IPS-18c (cell line): ENCODE measurements at regions not wholly inside any gene's neighbourhood (a gene's known extent, or its start where the extent isn't known, plus 50 kb on each side); places are given as distances from the start of the nearest gene placed in this dataset.

Experiments
- H3K4me3 ChIP-seq: 2 replicates; pipeline ENCODE4 v1.7.0; 2013; ENCODE audit warnings: low read depth, mild to moderate bottlenecking, low read length, moderate library complexity; ENCODE audit not compliant: insufficient read depth
- H3K9me3 ChIP-seq: one replicate; pipeline ENCODE4 v1.6.1; 2013; ENCODE audit warnings: mild to moderate bottlenecking, low read length, moderate library complexity; ENCODE audit not compliant: control insufficient read depth, insufficient read depth

DNA sequence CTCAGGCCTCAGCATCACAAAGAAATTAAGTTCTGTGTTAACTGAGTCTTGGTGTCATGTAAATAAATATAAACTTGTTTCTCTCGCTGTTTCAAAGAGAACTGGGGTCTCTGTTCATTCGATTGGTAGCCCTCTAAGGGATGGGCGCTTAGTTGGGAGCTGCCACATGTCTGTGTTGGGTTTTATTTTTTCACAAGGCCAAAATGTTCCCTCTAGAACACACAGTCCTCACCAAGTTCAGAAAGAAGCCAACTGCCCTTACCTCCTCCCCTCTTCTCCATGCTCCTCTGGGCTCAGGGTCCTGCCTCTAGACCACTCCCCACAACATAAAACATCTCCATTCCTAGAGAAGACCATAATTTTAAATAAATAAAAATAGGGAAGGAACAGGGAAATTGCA, 490.9 kb downstream of the TNS1 start:
- Histone ChIP-seq H3K9me3 (no peaks in the 10 kb centered on the region), H3K4me3 (no peak overlapping the region)

DNA sequence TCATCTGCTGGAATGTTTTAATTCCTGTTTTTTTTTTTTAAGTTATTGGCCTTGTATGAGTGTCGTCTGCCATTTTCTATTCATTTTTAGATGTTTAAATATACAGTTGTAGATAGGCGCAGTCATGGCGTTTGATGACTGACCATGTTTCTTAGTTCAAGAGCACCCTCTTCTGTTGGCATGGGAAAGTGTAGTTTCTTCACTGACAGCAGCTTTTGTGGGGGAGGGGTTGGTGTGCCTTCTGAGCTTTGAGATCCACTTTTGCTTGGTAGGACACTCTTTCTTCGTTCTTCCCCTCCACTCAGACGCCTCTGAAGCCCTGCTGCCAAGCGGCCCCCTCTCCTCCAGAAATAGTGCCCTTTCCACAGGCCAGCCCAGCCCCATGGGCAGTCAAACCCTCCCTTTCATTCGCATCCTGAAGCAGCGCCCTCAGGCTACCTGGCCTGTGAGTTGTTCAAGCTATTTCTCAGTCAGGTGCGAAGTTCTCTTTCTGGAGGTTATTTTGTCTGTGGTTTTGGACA, 492.0 kb downstream of the TNS1 start:
- Histone ChIP-seq H3K9me3 (no peaks in the 10 kb centered on the region), H3K4me3 (no peak overlapping the region)

DNA sequence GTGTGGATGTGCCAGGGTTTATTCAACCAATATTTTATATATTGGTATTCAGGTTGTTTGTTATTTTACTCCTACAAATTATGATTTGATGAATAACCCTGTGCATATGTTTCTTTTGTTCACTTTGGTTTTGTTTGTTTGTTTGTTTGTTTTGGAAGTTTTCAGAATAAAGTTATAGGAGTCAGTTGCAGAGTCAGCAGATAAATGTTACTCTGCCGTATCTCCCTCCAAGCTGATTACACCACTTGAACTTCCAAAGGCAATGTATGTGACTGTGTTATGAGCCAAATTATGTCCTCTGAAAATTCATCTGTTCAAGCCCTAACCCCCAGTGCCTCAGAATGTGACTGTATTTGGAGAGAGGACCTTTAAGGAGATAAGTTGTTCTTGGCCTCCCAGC, 497.5 kb downstream of the TNS1 start:
- Histone ChIP-seq H3K4me3 (no peak overlapping the region), H3K9me3 (no peaks in the 10 kb centered on the region)

- no peaks in the 10 kb centered on the region for H3K9me3 ChIP-seq
- H3K4me3 ChIP-seq, result no peak overlapping the region
Measured at GRCh38 chr2:217501887-217502286, 500.9 kb downstream of the TNS1 start.

DNA sequence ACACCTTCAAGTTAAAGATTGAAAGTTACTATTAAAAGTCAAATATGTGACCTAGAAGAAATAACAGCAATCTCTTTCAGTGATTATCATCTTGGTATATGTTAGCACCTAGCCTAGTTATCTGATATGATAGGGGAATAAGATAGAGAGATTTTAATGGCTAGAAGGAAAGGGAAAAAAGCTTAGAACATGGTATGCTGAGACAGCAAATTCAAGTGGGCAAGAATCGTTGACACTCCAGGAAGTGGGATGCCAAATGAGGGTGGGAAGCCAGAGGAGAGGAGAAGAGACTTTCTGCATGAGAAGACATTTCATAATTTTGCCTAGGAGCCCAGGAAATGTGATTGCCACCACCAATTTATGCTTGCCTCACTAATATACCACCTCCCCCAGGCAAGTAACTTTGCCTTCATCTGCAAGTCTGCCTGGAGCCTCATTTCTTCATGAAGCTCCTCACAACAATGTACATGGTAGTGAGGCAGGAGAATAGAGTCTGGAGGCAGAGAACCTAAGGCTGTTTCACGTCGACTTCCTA, 504.9 kb downstream of the TNS1 start:
- H3K9me3 ChIP-seq, result no peaks in the 10 kb centered on the region
- no peak overlapping the region for H3K4me3 ChIP-seq

DNA sequence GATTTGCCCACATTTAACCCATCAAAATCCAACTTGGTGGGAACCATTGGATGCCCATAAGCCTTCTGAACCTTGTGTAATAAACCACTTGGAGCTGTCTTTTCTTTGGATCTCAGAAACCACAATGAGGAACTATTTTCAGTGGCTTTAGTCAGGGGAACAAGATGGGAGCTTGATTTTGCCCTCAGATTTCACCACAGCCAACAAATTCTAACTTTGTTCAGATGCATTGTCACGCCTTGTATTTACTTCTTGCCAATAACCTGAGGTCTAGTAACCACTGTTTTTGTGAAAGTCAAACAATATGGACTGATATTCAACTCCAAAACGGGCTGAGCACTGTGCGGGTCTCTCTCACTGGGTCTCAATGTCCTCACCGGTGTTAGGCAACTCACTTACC, 508.2 kb downstream of the TNS1 start:
- Histone ChIP-seq H3K4me3 (no peak overlapping the region), H3K9me3 (no peaks in the 10 kb centered on the region)

DNA sequence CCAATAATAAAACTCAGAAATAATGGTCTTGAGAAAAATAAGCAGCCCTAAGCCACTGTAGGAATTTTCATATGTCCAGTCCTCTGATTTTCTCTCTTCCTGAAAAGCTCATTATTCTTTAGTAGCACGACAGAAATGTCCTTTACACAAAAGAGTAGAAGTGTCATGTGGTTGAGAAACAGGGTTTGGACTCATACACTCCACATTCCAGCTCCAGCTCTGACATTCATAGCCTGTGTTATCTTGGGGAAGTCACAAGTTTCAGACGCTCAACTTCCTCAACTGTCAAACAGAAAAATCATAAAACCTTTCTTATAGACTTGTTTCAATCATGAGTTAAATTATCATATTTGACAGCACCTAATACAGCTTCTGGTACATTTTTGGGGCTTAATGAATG, 511.5 kb downstream of the TNS1 start:
- Histone ChIP-seq H3K4me3 (no peak overlapping the region), H3K9me3 (no peaks in the 10 kb centered on the region)

DNA sequence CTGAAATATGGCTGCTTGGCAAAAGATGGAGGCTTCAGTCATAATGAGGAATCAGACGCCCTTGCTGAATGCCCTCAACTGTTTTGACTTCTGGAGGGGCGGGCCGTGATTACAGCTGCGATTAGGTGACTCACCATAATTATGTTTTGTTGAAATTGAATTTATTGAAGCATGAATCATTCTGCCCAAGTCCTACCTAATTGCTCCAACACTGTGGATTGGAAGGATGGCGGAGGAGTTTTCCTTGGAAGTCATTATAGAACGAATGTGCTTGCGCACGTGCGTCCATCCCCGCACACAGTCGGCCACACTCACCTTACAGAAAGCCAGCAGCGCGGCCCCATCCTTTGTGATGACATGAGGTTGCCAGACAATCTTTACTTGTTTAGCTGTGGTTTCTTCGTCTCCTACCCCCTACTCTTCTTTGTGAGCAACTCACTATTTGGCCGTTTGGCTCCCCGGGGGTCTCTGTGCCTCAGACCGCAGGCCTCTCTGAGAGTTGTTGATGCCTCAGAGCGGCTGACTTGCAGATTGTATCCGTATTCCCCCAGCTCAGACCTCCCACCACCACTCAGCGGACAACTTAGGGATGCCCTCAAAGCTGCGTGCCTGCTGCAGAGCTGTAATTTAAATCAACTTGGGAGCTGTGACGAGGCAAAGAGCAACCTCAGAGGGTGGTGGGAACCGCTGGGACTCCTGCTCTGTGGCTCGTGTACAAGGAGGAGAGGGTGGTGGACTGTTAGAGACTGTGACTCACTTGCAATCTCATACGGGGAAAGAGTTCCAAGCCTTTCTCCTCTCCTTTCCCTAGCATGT, 513.4 kb downstream of the TNS1 start:
- Histone ChIP-seq H3K9me3 (no peaks in the 10 kb centered on the region), H3K4me3 (no peak overlapping the region)

GRCh38 chr2:217484046-217484445, 518.7 kb downstream of the TNS1 start:
- Histone ChIP-seq H3K9me3 (no peaks in the 10 kb centered on the region), H3K4me3 (no peak overlapping the region)

- Histone ChIP-seq H3K4me3 (no peak overlapping the region), H3K9me3 (peaks cover 2% of the 10 kb centered on the region)
Measured at GRCh38 chr2:217482056-217482710, 520.6 kb downstream of the TNS1 start.

DNA sequence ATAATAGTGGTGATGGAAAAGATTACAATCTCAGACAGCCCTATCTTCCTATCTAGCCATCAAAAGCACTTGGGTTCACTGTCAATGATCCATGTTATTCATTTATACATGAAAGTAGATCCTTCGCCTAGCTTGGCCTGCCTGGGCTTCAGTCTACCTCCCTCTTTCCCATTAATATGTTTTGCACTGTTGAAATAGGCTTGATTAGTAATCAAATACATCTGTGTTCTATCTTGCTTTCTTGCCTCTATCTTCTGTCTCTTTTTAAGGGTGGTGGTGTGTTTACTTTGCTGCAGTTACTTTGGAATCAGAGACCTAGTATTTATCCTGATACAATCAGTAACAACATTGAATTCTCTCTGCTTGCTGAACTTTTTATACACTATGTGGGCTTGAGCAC, 521.2 kb downstream of the TNS1 start:
- Histone ChIP-seq H3K9me3 (peaks cover 2% of the 10 kb centered on the region), H3K4me3 (no peak overlapping the region)

GRCh38 chr2:217479566-217479965, 523.2 kb downstream of the TNS1 start:
- Histone ChIP-seq H3K9me3 (peaks cover 2% of the 10 kb centered on the region), H3K4me3 (no peak overlapping the region)

GRCh38 chr2:217478831-217479455, 523.9 kb downstream of the TNS1 start:
- no peak overlapping the region for H3K4me3 ChIP-seq
- H3K9me3 ChIP-seq, result peaks cover 2% of the 10 kb centered on the region

DNA sequence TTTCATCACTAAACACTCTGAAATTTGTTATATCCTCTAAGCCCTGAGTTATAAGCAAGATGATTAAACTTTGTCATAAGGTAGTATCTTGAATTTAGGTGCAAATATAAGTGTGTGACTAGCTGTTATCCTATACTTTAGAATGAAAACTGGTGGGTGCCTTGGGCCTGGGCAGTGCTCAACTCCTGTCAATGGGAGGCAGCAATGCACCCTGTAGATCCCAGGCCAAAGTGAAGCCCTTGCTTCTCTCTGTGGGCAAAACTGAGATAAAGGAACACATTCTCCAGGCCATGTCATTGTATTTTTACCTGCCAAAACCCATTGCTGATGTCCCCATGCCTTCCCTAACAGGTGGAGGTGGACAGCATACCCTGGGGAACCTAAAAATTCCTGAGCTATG, 525.2 kb downstream of the TNS1 start:
- Histone ChIP-seq H3K9me3 (peaks cover 2% of the 10 kb centered on the region), H3K4me3 (no peak overlapping the region)

GRCh38 chr2:217475791-217476190, 527.0 kb downstream of the TNS1 start:
- Histone ChIP-seq H3K9me3 (peaks cover 2% of the 10 kb centered on the region), H3K4me3 (no peak overlapping the region)

DNA sequence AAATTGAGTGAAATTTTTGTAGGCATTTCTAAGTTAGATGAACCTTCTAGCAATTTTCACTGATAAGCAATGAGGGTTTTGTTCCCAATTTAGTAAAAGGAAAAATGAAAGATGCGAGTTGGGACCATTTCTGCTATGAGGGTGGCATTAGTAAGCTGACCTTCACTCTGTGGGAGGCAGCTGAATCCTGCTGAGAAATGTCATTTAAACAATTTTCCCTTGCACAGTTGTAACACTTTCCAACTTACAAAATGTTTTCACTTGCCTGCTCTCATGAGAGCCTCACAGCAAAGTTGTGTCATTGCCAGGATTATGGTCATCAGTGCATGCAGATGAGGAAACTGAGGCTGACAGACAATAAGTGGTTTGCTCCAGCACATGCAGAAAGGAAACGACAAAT, 527.7 kb downstream of the TNS1 start:
- no peak overlapping the region for H3K4me3 ChIP-seq
- H3K9me3 ChIP-seq, result peaks cover 2% of the 10 kb centered on the region

DNA sequence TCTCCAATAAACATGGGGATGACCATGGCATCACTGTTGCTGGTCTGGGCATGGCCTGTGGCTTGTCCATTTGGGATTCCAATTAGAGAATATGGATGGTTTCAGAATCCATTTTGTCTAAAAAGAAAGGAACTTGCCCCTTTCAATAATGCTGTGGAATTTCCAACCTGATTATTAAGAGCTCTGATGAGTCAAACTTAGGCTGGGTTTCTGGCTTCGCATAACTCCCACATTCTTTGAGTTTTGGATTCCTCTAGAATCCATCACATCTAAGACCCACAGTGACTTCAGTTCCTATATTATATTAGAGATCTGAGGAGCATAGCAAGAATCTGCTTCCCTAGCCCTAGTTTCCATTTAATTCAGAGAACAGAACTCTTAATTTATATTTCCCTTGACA, 531.5 kb downstream of the TNS1 start:
- H3K9me3 ChIP-seq, result peaks cover 3% of the 10 kb centered on the region
- H3K4me3 ChIP-seq, result no peak overlapping the region
